ENCODE measurements at regions not wholly inside any gene's neighbourhood (a gene's known extent, or its start where the extent isn't known, plus 50 kb on each side); places are given as distances from the start of the nearest gene placed in this dataset.
A peak's percentile ranks its signal among the peaks of the same experiment; 100 is the strongest.
"Not testable (repeated sequence)": the region's sequence is repeated elsewhere in the genome, so short reads cannot be mapped to it uniquely, and the experiment has no call there.

DNA sequence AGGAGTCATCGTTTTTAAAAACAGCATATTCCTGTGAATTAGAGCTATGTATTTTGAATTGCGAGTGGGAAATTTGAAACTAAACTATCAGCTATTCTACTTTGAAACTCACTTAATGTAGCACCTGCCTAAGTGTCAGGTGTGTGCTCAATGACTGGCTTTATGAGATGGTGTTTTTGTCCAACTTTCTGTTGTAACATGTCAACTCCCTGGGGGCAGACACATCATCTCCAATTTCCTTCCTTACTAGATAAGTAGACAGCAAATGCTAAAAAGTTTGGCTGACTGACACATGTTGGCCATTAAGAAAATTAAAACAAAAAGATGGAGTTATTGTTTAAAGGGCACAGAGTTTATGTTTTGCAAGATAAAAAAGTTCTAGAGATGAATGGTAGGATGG lies 226.9 kb downstream of the TFAP2B start:
- peak; percentile 13 to 44 for DNase-seq
- H3K4me1 ChIP-seq: peaks cover 4% of the 10 kb centered on the region; the same call in 1 of the 2 replicates
- H3K4me3 ChIP-seq: no peak overlapping the region
- H3K27ac ChIP-seq: no peak overlapping the region
- H3K9me3 ChIP-seq (replicated peaks): no peaks in the 10 kb centered on the region
- H3K36me3 ChIP-seq: no peaks in the 10 kb centered on the region
- no peaks in the 10 kb centered on the region for H3K27me3 ChIP-seq

DNA sequence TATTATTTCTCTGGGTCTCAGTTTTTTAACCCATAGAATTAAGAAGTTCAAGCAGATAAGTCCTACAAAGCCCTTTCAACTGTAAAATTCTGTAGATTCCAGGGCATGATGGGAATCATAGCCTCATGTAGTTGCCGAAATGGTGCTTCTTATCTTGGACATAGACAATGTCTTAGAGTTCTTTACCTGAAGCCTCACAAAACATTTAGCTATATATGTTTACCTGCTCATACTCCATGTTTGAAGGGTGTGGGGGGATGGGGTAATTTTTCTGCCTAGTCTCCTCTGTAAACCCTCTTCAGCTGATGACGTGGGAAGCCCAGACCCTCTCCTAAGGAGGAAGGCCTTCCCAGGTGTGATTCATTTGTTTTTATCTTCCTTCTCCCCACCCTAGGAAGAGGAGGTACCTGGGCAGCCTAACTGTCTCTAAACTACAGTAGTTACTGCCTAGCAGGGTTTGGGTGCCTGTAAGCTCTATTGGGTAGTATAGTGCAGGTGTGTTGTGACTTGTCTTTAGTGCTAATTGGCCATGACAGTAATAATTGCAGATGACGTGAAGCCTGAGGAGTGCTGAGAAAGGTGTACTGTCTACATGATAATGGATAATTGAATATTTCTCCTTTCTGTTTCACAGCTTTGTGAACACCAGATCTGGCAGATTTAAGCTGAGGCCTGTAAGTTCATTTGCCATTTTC lies 230.8 kb downstream of the TFAP2B start:
- H3K4me1 ChIP-seq: peaks cover 4% of the 10 kb centered on the region; the same call in 1 of the 2 replicates
- no peak for DNase-seq
- H3K4me3 ChIP-seq: no peak overlapping the region
- no peaks in the 10 kb centered on the region for H3K27me3 ChIP-seq
- H3K36me3 ChIP-seq: no peaks in the 10 kb centered on the region
- no peak overlapping the region for H3K27ac ChIP-seq
- no peaks in the 10 kb centered on the region for H3K9me3 ChIP-seq (replicated peaks)

DNA sequence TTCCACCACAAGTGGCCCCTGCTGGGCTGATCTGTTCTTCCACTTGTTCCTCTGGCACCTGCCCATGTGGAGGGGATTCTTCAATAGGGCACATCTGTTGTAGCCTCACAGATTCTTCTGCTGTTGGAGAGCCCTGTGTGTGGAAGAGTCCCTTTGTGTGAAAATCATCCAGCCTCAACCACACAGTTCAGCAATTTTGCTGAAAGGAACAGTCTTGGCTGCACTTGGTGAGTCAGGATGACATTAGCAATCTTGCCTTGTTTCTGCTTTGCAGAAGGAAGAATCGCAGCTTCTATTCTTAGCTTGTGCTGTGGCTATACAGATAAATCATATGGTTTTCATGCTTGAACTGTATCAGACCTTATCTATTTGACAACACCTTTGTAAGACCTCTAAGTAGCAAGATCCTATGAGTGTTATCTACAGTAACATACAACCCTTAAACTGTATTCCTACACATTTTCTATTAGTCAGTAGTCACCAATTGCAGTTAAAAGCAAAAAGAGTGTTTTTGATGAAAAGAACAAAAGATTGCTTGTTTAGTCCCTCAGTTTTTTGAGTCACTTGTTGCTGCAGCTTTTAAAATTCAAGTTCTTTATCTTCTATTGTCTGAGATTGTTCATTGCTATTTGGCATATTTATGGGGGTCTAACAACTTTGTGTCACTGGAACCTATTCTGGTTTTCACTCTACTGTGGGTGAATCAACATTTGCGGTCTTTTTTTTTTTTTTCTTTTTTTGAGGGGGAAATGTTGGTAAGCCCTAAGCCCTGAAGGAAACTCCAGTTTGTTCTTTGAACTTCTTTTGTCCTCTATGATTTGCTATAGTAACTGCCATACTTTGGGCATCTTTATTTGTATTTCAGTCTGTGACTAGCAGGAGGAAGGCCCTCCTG lies 231.6 kb downstream of the TFAP2B start:
- H3K36me3 ChIP-seq: no peaks in the 10 kb centered on the region
- no peaks in the 10 kb centered on the region for H3K27me3 ChIP-seq
- H3K4me3 ChIP-seq: no peak overlapping the region
- no peaks in the 10 kb centered on the region for H3K9me3 ChIP-seq (replicated peaks)
- H3K4me1 ChIP-seq: peaks cover 4% of the 10 kb centered on the region; the same call in 1 of the 2 replicates
- no peak overlapping the region for H3K27ac ChIP-seq
- DNase-seq: peak in 1 of 2 experiments; percentile 30

DNA sequence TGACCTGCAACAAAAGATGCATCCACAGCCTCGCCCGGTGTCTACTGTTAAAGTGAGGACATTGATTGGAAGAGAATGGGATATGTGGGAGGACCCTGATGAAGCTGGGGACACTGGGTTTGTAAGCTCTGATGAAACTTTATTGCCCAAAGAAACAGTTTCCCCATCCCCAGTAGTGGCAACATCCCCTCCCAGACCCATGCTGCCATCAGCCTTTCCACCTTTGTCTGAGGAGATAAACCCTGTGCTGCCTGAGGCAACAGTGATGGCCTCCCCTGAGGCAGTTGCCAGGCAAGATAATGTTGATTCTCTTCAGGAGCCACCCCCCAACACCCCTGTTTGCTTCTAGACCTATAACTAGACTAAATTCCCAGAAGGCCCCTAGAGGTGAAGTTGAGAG lies 234.0 kb downstream of the TFAP2B start:
- not testable (repeated sequence) for DNase-seq; H3K4me1 ChIP-seq; H3K36me3 ChIP-seq; H3K27ac ChIP-seq; H3K9me3 ChIP-seq (replicated peaks); H3K4me3 ChIP-seq; H3K27me3 ChIP-seq

DNA sequence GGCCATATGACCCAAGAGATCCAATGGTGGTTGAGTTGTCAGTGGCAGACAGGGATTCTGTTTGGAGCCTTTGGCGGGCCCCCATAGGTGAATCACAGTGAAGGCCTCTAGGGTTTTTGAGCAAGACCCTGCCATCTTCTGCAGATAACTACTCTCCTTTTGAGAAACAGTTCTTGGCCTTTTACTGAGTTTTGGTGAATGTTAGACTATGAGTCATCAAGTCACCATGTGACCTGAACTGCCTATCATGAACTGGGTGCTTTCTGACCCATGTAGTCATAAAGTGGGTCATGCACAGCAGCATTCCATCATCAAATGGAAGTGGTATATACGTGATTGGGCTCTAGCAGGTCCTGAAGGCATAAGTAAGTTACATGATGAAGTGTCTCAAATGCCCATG lies 236.6 kb downstream of the TFAP2B start:
- H3K27me3 ChIP-seq; H3K27ac ChIP-seq; H3K4me1 ChIP-seq; H3K9me3 ChIP-seq (replicated peaks); H3K4me3 ChIP-seq; DNase-seq; H3K36me3 ChIP-seq: not testable (repeated sequence)

- no peaks in the 10 kb centered on the region for H3K4me1 ChIP-seq
- H3K27ac ChIP-seq: no peak overlapping the region
These were observed 238.6 kb downstream of the TFAP2B start for GRCh38 chr6:51057296-51057695.

DNA sequence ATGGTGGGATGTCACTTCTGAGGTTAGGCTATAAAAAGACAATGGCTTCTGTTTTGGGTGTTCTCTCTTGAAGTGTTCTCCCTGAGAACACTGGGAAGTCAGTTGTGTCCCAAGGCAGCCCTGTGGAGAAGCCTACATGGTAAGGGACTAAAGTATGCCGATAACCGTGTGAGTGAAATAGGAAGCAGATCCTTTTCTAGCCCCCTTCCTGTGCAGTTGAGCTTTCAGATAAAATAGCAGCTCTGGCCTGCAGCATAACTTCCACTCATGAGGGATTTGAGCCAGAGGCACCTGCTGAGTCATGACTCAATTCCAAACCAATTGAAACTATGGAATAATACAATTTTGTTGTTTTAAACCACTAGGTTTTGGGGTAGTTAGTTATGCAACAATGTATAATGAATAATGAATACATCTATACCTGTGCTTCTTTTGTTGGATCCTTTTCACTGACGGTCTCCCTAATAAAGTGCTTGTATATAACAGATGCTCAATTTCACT lies 241.6 kb downstream of the TFAP2B start:
- Histone ChIP-seq H3K36me3 (no peaks in the 10 kb centered on the region), H3K27ac (no peak overlapping the region), H3K4me3 (no peak overlapping the region), H3K27me3 (no peaks in the 10 kb centered on the region), H3K9me3 (replicated peaks) (no peaks in the 10 kb centered on the region), H3K4me1 (no peaks in the 10 kb centered on the region; the same call in 1 of the 2 replicates)
- no peak for DNase-seq

More at GRCh38 chr6:51057296-51057695, 238.6 kb downstream of the TFAP2B start:
- no peaks in the 10 kb centered on the region for H3K27me3 ChIP-seq
- no peak overlapping the region for H3K4me3 ChIP-seq
- no peaks in the 10 kb centered on the region for H3K9me3 ChIP-seq (replicated peaks)
- no peak for DNase-seq
- H3K36me3 ChIP-seq: no peaks in the 10 kb centered on the region

- Histone ChIP-seq H3K36me3 (no peaks in the 10 kb centered on the region), H3K27ac (no peak overlapping the region), H3K9me3 (replicated peaks) (no peaks in the 10 kb centered on the region), H3K27me3 (no peaks in the 10 kb centered on the region), H3K4me3 (no peak overlapping the region), H3K4me1 (peaks cover 3% of the 10 kb centered on the region)
- DNase-seq: no peak
These were observed 243.6 kb downstream of the TFAP2B start for GRCh38 chr6:51062166-51062722.

- Histone ChIP-seq H3K27me3 (no peaks in the 10 kb centered on the region), H3K4me1 (no peaks in the 10 kb centered on the region), H3K27ac (no peak overlapping the region), H3K4me3 (no peak overlapping the region), H3K36me3 (no peaks in the 10 kb centered on the region), H3K9me3 (replicated peaks) (no peaks in the 10 kb centered on the region)
- DNase-seq: peak; percentile 7 to 24
These were observed 259.3 kb downstream of the TFAP2B start for GRCh38 chr6:51077821-51078518.

- Histone ChIP-seq H3K27me3 (no peaks in the 10 kb centered on the region), H3K27ac (no peak overlapping the region), H3K4me1 (no peaks in the 10 kb centered on the region), H3K36me3 (no peaks in the 10 kb centered on the region), H3K9me3 (replicated peaks) (no peaks in the 10 kb centered on the region), H3K4me3 (no peak overlapping the region)
- no peak for DNase-seq
These were observed 271.7 kb downstream of the TFAP2B start for GRCh38 chr6:51090343-51090742.

DNA sequence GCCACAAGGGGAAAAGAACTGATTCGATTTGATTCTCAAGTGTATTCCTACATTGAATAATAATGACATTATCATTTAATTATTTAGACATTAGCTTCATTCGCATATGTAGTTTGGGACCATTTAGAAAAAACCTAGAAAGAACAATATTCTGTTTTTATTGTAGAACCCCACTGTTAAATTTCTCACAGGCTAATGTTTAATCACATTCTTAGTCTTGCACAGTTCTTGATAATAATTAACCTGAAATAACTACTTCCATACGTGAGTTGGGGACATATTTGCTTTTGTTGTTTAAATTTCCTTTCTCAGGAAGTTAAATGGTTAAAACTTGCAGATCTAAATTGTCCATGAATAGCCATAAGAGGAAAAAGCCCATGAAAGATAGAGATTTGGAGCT lies 275.2 kb downstream of the TFAP2B start:
- H3K4me1 ChIP-seq: no peaks in the 10 kb centered on the region
- no peak for DNase-seq
- no peaks in the 10 kb centered on the region for H3K36me3 ChIP-seq
- no peaks in the 10 kb centered on the region for H3K27me3 ChIP-seq
- no peaks in the 10 kb centered on the region for H3K9me3 ChIP-seq (replicated peaks)
- no peak overlapping the region for H3K27ac ChIP-seq
- no peak overlapping the region for H3K4me3 ChIP-seq

- DNase-seq: no peak
- Histone ChIP-seq H3K9me3 (replicated peaks) (no peaks in the 10 kb centered on the region), H3K27me3 (no peaks in the 10 kb centered on the region), H3K36me3 (no peaks in the 10 kb centered on the region), H3K27ac (no peak overlapping the region), H3K4me1 (no peaks in the 10 kb centered on the region), H3K4me3 (no peak overlapping the region)
These were observed 275.6 kb downstream of the TFAP2B start for GRCh38 chr6:51094271-51094670.

DNA sequence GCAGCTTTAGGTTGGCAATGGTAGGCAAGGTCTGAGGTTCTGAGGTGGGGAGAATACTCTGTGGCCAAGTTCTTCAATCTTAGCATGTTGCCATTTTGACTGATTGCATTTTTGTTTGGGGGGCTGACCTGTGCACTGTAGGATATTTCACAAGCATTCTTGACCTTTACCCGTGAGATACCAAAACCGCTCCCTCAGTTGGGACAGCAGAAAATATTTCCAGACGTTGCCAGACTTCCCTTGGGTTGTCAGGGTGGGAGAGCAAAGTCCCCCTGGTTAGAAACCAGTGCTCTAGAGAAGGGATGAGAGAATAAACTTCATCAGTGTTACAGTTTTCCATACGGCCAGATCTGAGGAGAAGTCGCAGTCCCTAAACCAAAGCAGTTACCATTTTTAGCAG lies 279.6 kb downstream of the TFAP2B start:
- Histone ChIP-seq H3K4me1 (no peaks in the 10 kb centered on the region), H3K36me3 (no peaks in the 10 kb centered on the region), H3K27me3 (no peaks in the 10 kb centered on the region), H3K27ac (no peak overlapping the region), H3K9me3 (replicated peaks) (no peaks in the 10 kb centered on the region), H3K4me3 (no peak overlapping the region)
- DNase-seq: no peak

- H3K27me3 ChIP-seq: no peaks in the 10 kb centered on the region
- no peaks in the 10 kb centered on the region for H3K9me3 ChIP-seq (replicated peaks)
- no peaks in the 10 kb centered on the region for H3K4me1 ChIP-seq
- H3K36me3 ChIP-seq: no peaks in the 10 kb centered on the region
- no peak for DNase-seq
- no peak overlapping the region for H3K4me3 ChIP-seq
- no peak overlapping the region for H3K27ac ChIP-seq
These were observed 280.1 kb downstream of the TFAP2B start for GRCh38 chr6:51098791-51099190.
